ENCODE measurements at regions not wholly inside any gene's neighbourhood (a gene's known extent, or its start where the extent isn't known, plus 50 kb on each side); places are given as distances from the start of the nearest gene placed in this dataset.

DNA sequence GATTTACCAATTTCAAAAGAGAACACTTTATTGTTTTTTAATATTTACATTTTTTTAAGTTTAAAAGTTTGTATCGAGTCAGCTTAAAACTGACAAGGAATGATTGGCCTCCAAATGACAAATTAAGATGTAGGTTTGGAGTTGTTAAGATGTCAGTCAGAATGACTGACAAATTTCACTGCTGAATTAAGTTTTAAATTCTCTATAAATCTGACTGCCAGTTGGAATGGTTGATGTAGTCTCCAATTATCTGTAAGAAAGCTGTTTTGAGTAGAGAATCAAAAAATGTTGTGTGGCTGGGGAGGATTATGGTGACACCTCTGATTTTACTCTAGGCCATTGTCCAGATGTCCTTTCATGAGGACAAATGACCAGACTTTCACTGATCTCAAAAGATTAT lies 165.3 kb upstream of the CDH20 start:
- in situ Hi-C loops (cut with MboI; ENCODE audit: low sequenced_read_pairs): no loop called here
- WGBS, 2 experiments (ENCODE audit: extremely low coverage in 2 of 2, insufficient read length in 1 of 2): no CpG with 5 or more reads among the region's 1 CpG
- Histone ChIP-seq H2BK20ac (ENCODE audit: low read depth, low read length) (no peak overlapping the region), H3K9ac (ENCODE audit: low read depth, low read length) (no peak overlapping the region), H3K79me1 (ENCODE audit: low read depth in 1 of 2, low read length in 2 of 2) (no peaks in the 10 kb centered on the region), H3K23ac (ENCODE audit: low read depth, low read length) (no peak overlapping the region), H3K56ac (ENCODE audit: extremely low read depth, insufficient read depth, low read length) (no peak overlapping the region), H3K4me3 (ENCODE audit: insufficient read depth, low read depth, low read length) (no peak overlapping the region), H2BK5ac (ENCODE audit: low read depth, low read length, poor library complexity, severe bottlenecking) (no peak overlapping the region), H2AFZ (replicated peaks; ENCODE audit: low read length, poor library complexity) (no peak overlapping the region), H3K18ac (ENCODE audit: low read depth, low read length) (no peak overlapping the region), H4K8ac (ENCODE audit: low read depth in 2 of 2, low read length in 2 of 2) (no peak overlapping the region), H2AK5ac (ENCODE audit: low read depth, low read length) (no peak overlapping the region), H4K91ac (ENCODE audit: insufficient read depth, low read depth, low read length) (no peak overlapping the region), H4K20me1 (ENCODE audit: insufficient read depth, low read length) (no peaks in the 10 kb centered on the region), H3K9me1 (ENCODE audit: insufficient read depth, low read length) (no peaks in the 10 kb centered on the region), H3K14ac (replicated peaks; ENCODE audit: low read depth, low read length) (no peak overlapping the region), H3K27ac (ENCODE audit: insufficient read depth, low read length) (no peak overlapping the region), H3K4me2 (ENCODE audit: low read depth, low read length) (no peak overlapping the region), H3K36me3 (ENCODE audit: control insufficient read depth, insufficient read depth, low read length) (no peaks in the 10 kb centered on the region), H3K4me1 (ENCODE audit: control insufficient read depth, insufficient read depth, low read length) (no peaks in the 10 kb centered on the region), H2AK9ac (replicated peaks; ENCODE audit: low read depth, low read length, poor library complexity) (no peak overlapping the region), H3K9me3 (ENCODE audit: control insufficient read depth, insufficient read depth, low read length) (no peaks in the 10 kb centered on the region), H3K4ac (ENCODE audit: low read depth, low read length) (no peak overlapping the region), H3K27me3 (ENCODE audit: control insufficient read depth, insufficient read depth, low read length) (no peaks in the 10 kb centered on the region), H2BK120ac (ENCODE audit: low read depth, low read length) (no peak overlapping the region), H4K5ac (ENCODE audit: low read depth, low read length) (no peak overlapping the region), H2BK15ac (ENCODE audit: low read depth, low read length) (no peak overlapping the region)
- DNase-seq (no peak), ATAC-seq (ENCODE audit: low read depth) (no peak)
- ChIA-PET CTCF (no interaction called here), POLR2A (ENCODE audit: unreplicated experiment) (no interaction called here)
- intact Hi-C loops (cut with micrococcal nuclease): no loop called here
- TF ChIP-seq, protein P1, sequence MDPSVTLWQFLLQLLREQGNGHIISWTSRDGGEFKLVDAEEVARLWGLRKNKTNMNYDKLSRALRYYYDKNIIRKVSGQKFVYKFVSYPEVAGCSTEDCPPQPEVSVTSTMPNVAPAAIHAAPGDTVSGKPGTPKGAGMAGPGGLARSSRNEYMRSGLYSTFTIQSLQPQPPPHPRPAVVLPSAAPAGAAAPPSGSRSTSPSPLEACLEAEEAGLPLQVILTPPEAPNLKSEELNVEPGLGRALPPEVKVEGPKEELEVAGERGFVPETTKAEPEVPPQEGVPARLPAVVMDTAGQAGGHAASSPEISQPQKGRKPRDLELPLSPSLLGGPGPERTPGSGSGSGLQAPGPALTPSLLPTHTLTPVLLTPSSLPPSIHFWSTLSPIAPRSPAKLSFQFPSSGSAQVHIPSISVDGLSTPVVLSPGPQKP (IDR thresholded peaks at IDR 0.05; ENCODE audit: borderline replicate concordance, low read depth, low read length): no peak
- TF ChIP-seq CEBPB (IDR thresholded peaks at IDR 0.05; ENCODE audit: low read depth, low read length) (no peak), RCOR1 (IDR thresholded peaks at IDR 0.05; ENCODE audit: insufficient replicate concordance, low read length) (no peak), RAD21 (IDR thresholded peaks at IDR 0.05; ENCODE audit: low read length) (no peak), FOS (IDR thresholded peaks at IDR 0.05; ENCODE audit: low read depth, low read length) (no peak), CHD1 (IDR thresholded peaks at IDR 0.05; ENCODE audit: low read depth, low read length) (no peak), NFE2L2 (IDR thresholded peaks at IDR 0.05; ENCODE audit: low read depth, low read length) (no peak), MXI1 (IDR thresholded peaks at IDR 0.05; ENCODE audit: borderline replicate concordance, low read depth, low read length) (no peak), MAZ (IDR thresholded peaks at IDR 0.05; ENCODE audit: borderline replicate concordance, low read depth, low read length) (no peak), RFX5 (IDR thresholded peaks at IDR 0.05; ENCODE audit: low read depth, low read length) (no peak)
- TF ChIP-seq, protein P2, sequence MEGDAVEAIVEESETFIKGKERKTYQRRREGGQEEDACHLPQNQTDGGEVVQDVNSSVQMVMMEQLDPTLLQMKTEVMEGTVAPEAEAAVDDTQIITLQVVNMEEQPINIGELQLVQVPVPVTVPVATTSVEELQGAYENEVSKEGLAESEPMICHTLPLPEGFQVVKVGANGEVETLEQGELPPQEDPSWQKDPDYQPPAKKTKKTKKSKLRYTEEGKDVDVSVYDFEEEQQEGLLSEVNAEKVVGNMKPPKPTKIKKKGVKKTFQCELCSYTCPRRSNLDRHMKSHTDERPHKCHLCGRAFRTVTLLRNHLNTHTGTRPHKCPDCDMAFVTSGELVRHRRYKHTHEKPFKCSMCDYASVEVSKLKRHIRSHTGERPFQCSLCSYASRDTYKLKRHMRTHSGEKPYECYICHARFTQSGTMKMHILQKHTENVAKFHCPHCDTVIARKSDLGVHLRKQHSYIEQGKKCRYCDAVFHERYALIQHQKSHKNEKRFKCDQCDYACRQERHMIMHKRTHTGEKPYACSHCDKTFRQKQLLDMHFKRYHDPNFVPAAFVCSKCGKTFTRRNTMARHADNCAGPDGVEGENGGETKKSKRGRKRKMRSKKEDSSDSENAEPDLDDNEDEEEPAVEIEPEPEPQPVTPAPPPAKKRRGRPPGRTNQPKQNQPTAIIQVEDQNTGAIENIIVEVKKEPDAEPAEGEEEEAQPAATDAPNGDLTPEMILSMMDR (conservative IDR thresholded peaks at IDR 0.05; ENCODE audit: low read depth, low read length): no peak
- TF ChIP-seq, protein P3, sequence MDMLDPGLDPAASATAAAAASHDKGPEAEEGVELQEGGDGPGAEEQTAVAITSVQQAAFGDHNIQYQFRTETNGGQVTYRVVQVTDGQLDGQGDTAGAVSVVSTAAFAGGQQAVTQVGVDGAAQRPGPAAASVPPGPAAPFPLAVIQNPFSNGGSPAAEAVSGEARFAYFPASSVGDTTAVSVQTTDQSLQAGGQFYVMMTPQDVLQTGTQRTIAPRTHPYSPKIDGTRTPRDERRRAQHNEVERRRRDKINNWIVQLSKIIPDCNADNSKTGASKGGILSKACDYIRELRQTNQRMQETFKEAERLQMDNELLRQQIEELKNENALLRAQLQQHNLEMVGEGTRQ (IDR thresholded peaks at IDR 0.05; ENCODE audit: low read depth, low read length): no peak
- dilution Hi-C loops (cut with HindIII; ENCODE audit: low sequenced_read_pairs, unreplicated experiment): no loop called here
- no TSS peak for BruUV-seq (replicated peaks)

Measured in IMR-90 (cell line).